B cell (primary cell): ENCODE measurements at regions not wholly inside any gene's neighbourhood (a gene's known extent, or its start where the extent isn't known, plus 50 kb on each side); places are given as distances from the start of the nearest gene placed in this dataset.

Experiments used
- ATAC-seq: fragments of 200-7000 bp; cut with Tn5 transposase; one replicate; pipeline ENCODE4 v1.10.0; 2021; ENCODE audit warnings: low read depth, mild to moderate bottlenecking, moderate number of reproducible peaks, moderate library complexity
- CTCF ChIA-PET: fragments of 350-600 bp; sonication (Branson Sonifier 250); formaldehyde crosslinking; loops from one replicate; lab custom pipeline; 2021; ENCODE audit warnings: antibody characterized with exemption, inconsistent platforms; lab: Charles Lee
- POLR2A ChIA-PET: fragments of 350-600 bp; sonication (Branson Sonifier 250); formaldehyde crosslinking; loops from one replicate; lab custom pipeline; 2021; ENCODE audit warnings: antibody characterized with exemption; lab: Charles Lee
- DNase-seq: peaks from one replicate; pipeline ENCODE4 v3.0.0; 2013
- H2AFZ ChIP-seq: 2 replicates; pipeline ENCODE4 v1.6.1; 2012; ENCODE audit warnings: mild to moderate bottlenecking, low read depth, low read length; ENCODE audit not compliant: insufficient read depth, poor library complexity, severe bottlenecking
- H3K27ac ChIP-seq, 2 donors: 1 replicate in 1 of 2; 2 replicates in 1 of 2; pipeline ENCODE4 v1.5.1; 2012 to 2013; ENCODE audit warnings: low read length in 2 of 2, mild to moderate bottlenecking in 2 of 2, moderate library complexity in 1 of 2
- H3K27me3 ChIP-seq, 4 experiments: fragments of 200-600 bp in 1 of 4; sonication (generic) in 1 of 4; replicated peaks in 1 of 4; 1 replicate in 2 of 4; 2 replicates in 2 of 4; pipeline versions ENCODE4 v1.6.1 to v1.7.0; 2013 to 2016; ENCODE audit warnings: low read length in 3 of 4, mild to moderate bottlenecking in 2 of 4, mixed read lengths in 1 of 4, moderate library complexity in 1 of 4; ENCODE audit not compliant: insufficient read depth in 4 of 4, control insufficient read depth in 3 of 4; ENCODE audit errors: control extremely low read depth in 1 of 4
- H3K36me3 ChIP-seq, 2 experiments: replicated peaks in 1 of 2; 1 replicate in 1 of 2; 2 replicates in 1 of 2; pipeline versions ENCODE4 v1.6.1 to v1.7.1; 2013; ENCODE audit warnings: low read length in 1 of 2; ENCODE audit not compliant: insufficient read depth in 2 of 2, control insufficient read depth in 1 of 2; ENCODE audit errors: control extremely low read depth in 1 of 2, extremely low read depth in 1 of 2
- H3K4me1 ChIP-seq, 2 donors: fragments of 200-600 bp in 1 of 2; sonication (generic) in 1 of 2; 1 replicate in 1 of 2; 2 replicates in 1 of 2; pipeline versions ENCODE4 v1.5.1 to v1.6.1; 2013 to 2017; ENCODE audit warnings: low read length in 2 of 2; ENCODE audit not compliant: control insufficient read depth in 2 of 2, insufficient read depth in 2 of 2
- H3K4me2 ChIP-seq: replicated peaks from 2 replicates; pipeline ENCODE3; 2012; ENCODE audit warnings: mild to moderate bottlenecking, low read depth, low read length; ENCODE audit not compliant: poor library complexity, severe bottlenecking
- H3K4me3 ChIP-seq, 5 experiments: fragments of 200-600 bp in 1 of 5; sonication (generic) in 1 of 5; 1 replicate in 3 of 5; 2 replicates in 2 of 5; pipeline versions ENCODE4 v1.5.1 to v1.7.0; 2011 to 2016; ENCODE audit warnings: low read length in 4 of 5, mild to moderate bottlenecking in 4 of 5, low read depth in 2 of 5, control low read depth in 1 of 5, moderate library complexity in 1 of 5; ENCODE audit not compliant: insufficient read depth in 1 of 5; ENCODE audit errors: control extremely low read depth in 1 of 5, extremely low read depth in 1 of 5
- H3K79me2 ChIP-seq: fragments of 200-600 bp; sonication (generic); one replicate; pipeline ENCODE4 v1.6.0; 2016; ENCODE audit warnings: low read length; ENCODE audit not compliant: control insufficient read depth, insufficient read depth
- H3K9ac ChIP-seq: fragments of 200-600 bp; sonication (generic); 2 replicates; pipeline ENCODE4 v1.6.1; 2017; ENCODE audit warnings: mild to moderate bottlenecking, low read length, moderate library complexity
- H3K9me3 ChIP-seq, 3 donors: one replicate each; pipeline versions ENCODE4 v1.6.1 to v1.7.1; 2013; ENCODE audit warnings: low read length in 2 of 3; ENCODE audit not compliant: control insufficient read depth in 2 of 3, insufficient read depth in 1 of 3; ENCODE audit errors: control extremely low read depth in 1 of 3
- H4K20me1 ChIP-seq: 2 replicates; pipeline ENCODE4 v1.6.0; 2012; ENCODE audit warnings: mild to moderate bottlenecking, low read length; ENCODE audit not compliant: insufficient read depth, control insufficient read depth, poor library complexity, severe bottlenecking
- H3K27ac Mint-ChIP-seq: one replicate; pipeline ENCODE4 v1.8.0; 2021; ENCODE audit warnings: mixed read lengths
- H3K27me3 Mint-ChIP-seq: one replicate; pipeline ENCODE4 v1.8.0; 2021; ENCODE audit warnings: mixed read lengths
- H3K4me1 Mint-ChIP-seq: one replicate; pipeline ENCODE4 v1.8.0; 2021; ENCODE audit warnings: mixed read lengths
- H3K4me3 Mint-ChIP-seq: one replicate; pipeline ENCODE4 v1.8.0; 2021; ENCODE audit warnings: mixed read lengths
- H3K9me3 Mint-ChIP-seq: one replicate; pipeline ENCODE4 v1.8.0; 2022; ENCODE audit warnings: mixed read lengths; ENCODE audit not compliant: insufficient read depth
- CTCF ChIP-seq: fragments of 200-600 bp; IDR thresholded peaks from one replicate; pipeline ENCODE4 v1.8.0; 2022; ENCODE audit warnings: antibody characterized with exemption, mild to moderate bottlenecking
- EZH2 ChIP-seq: IDR thresholded peaks from 2 replicates; pipeline ENCODE4 v1.6.1; 2012; ENCODE audit warnings: borderline replicate concordance, low read depth, mild to moderate bottlenecking, moderate library complexity, low read length; ENCODE audit not compliant: insufficient read depth, poor library complexity, severe bottlenecking
- WGBS: methylation state at CpG from one replicate; pipeline ENCODE4 v1.1.5; 2013; ENCODE audit warnings: missing lambda C conversion rate; ENCODE audit not compliant: insufficient coverage; 5-methylcytosine and 5-hydroxymethylcytosine counted together
- intact Hi-C: fragments of 100-400 bp; cut with micrococcal nuclease; formaldehyde crosslinking; loops from one replicate; pipeline ENCODE4 v1.10.0; 2022

DNA sequence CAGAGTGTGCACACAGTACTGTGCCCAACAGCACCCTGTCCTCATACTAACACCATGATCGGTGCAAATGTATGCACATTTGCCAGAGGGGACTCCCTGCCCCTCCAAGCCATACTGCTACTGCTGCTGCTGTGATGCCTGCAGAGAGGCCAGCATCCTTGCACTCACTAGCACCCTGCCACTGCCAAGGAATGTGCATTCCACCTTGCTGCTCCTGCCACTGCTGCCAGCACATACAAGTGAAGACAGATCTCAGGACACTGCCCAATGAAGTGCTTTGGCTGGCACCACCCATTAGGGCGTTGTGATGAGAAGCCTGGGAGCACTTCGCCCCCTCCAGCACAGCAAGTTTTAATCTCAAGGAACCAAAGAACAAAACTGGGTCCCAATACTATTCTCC is 146.3 kb upstream of the DMD start:
- H2AFZ ChIP-seq, result no peak overlapping the region

DNA sequence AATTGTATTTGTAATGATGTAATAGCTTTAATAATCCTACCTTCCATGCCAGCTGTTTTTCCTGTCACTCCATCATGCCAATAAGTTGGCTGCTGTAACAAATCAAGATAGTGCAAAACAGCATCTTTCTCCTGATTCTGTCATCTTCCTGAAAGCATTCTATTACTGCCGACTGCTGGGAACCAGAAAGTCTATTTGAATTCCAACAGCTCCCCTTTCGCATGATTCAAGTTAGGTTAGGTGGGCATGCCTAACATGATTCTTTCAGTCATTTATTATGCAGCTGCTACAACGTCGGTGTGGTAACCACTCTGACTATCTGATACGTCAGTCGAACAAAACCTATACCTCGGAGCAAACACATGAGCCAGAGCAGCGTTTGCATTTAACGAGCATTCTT is 127.9 kb upstream of the DMD start:
- CTCF ChIA-PET, result no interaction called here
- no peak overlapping the region for H3K4me2 ChIP-seq
- 60% methylated on average over 1 of the region's 9 CpGs for WGBS

More for the DNA sequence above, 146.3 kb upstream of the DMD start:
- no peaks in the 10 kb centered on the region for H3K79me2 ChIP-seq
- intact Hi-C loops, result no loop called here
- no peak for DNase-seq
- no peak overlapping the region for H3K27ac ChIP-seq
- no peaks in the 10 kb centered on the region for H3K27me3 ChIP-seq
- H3K36me3 ChIP-seq, result no peaks in the 10 kb centered on the region
- H3K9ac ChIP-seq, result no peak overlapping the region
- no peaks in the 10 kb centered on the region for H4K20me1 ChIP-seq
- H3K4me2 ChIP-seq, result no peak overlapping the region
- WGBS, result 72% methylated on average over 3 of the region's 3 CpGs
- Mint-ChIP-seq H3K4me3 (no peak overlapping the region), H3K9me3 (peaks cover 5% of the 10 kb centered on the region), H3K27ac (no peak overlapping the region), H3K27me3 (no peaks in the 10 kb centered on the region), H3K4me1 (no peaks in the 10 kb centered on the region)
- H3K4me1 ChIP-seq, result no peaks in the 10 kb centered on the region
- peaks cover 0 to 5% (median 0%) of the 10 kb centered on the region in 3 donors for H3K9me3 ChIP-seq
- no peak for ATAC-seq
- no peak for TF ChIP-seq CTCF
- no peak for TF ChIP-seq EZH2
- CTCF ChIA-PET, result no interaction called here
- POLR2A ChIA-PET, result no interaction called here
- no peak overlapping the region for H3K4me3 ChIP-seq

More for the DNA sequence above, 127.9 kb upstream of the DMD start:
- Histone ChIP-seq H2AFZ (no peak overlapping the region), H3K4me1 (no peaks in the 10 kb centered on the region), H3K27me3 (no peaks in the 10 kb centered on the region), H3K4me3 (no peak overlapping the region), H3K9ac (no peak overlapping the region), H3K79me2 (no peaks in the 10 kb centered on the region), H3K9me3 (no peaks in the 10 kb centered on the region), H4K20me1 (no peaks in the 10 kb centered on the region), H3K36me3 (no peaks in the 10 kb centered on the region), H3K27ac (no peak overlapping the region)
- Mint-ChIP-seq H3K27ac (no peak overlapping the region), H3K4me3 (no peak overlapping the region), H3K27me3 (no peaks in the 10 kb centered on the region), H3K9me3 (peaks cover 2% of the 10 kb centered on the region), H3K4me1 (no peaks in the 10 kb centered on the region)
- ATAC-seq, result no peak
- TF ChIP-seq CTCF (no peak), EZH2 (no peak)
- intact Hi-C loops, result no loop called here
- no peak for DNase-seq
- POLR2A ChIA-PET, result no interaction called here
